GM23248 (cell line): ENCODE measurements at regions not wholly inside any gene's neighbourhood (a gene's known extent, or its start where the extent isn't known, plus 50 kb on each side); places are given as distances from the start of the nearest gene placed in this dataset.

Experiments
- EZH2 ChIP-seq: fragments of 200-600 bp; sonication (generic); IDR thresholded peaks from 2 replicates; pipeline ENCODE4 v1.6.1; 2018; ENCODE audit warnings: antibody characterized with exemption, mild to moderate bottlenecking; ENCODE audit not compliant: insufficient read depth, poor library complexity, severe bottlenecking
- EZH2phosphoT487 ChIP-seq: fragments of 200-600 bp; sonication (generic); IDR thresholded peaks from 2 replicates; pipeline ENCODE4 v1.6.1; 2018; ENCODE audit warnings: antibody characterized with exemption, moderate library complexity, mild to moderate bottlenecking, low read depth; ENCODE audit not compliant: insufficient read depth

DNA sequence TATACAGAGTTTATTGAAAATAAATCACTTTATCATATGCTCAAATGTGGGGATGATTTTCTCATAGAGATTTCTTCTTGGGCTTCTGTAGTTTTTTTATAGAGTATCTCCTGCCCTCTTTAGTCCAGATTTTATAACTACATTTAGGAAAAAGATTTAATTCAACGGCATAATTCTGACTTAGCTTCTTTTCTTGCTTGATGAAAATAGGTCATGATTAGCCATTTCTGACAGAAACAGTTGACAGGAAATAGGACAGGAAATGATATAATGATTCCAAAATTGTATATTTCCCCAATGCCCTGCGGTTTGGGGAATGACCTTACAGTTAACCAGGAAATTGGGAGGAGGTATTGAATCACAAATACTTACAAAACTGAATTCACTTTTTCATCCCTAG is 1531.9 kb upstream of the ACVR2A start:
- no peak for TF ChIP-seq EZH2
- no peak for TF ChIP-seq EZH2phosphoT487
